Right cardiac atrium (tissue), 5 donors: ENCODE measurements at regions not wholly inside any gene's neighbourhood (a gene's known extent, or its start where the extent isn't known, plus 50 kb on each side); places are given as distances from the start of the nearest gene placed in this dataset.

Experiments used
- ATAC-seq, 2 donors: fragments of 200-7000 bp; cut with Tn5 transposase; one replicate each; pipeline versions ENCODE4 v1.8.0 to v1.9.1; 2020; ENCODE audit warnings: moderate library complexity in 2 of 2, mild to moderate bottlenecking in 1 of 2
- DNase-seq, 3 donors: peaks; one replicate each; pipeline ENCODE4 v3.0.0-alpha.2; 2020
- H3K27ac ChIP-seq: one replicate; pipeline ENCODE4 v1.5.1; 2013; ENCODE audit warnings: mild to moderate bottlenecking, low read length, control low read depth, moderate library complexity
- H3K27me3 ChIP-seq: one replicate; pipeline ENCODE4 v1.6.1; 2013; ENCODE audit not compliant: control insufficient read depth, insufficient read depth
- H3K4me1 ChIP-seq: one replicate; pipeline ENCODE4 v1.6.1; 2013; ENCODE audit warnings: low read length; ENCODE audit not compliant: control insufficient read depth, insufficient read depth
- H3K4me3 ChIP-seq: one replicate; pipeline ENCODE4 v1.5.1; 2013; ENCODE audit warnings: low read length, control low read depth
- H3K9me3 ChIP-seq: one replicate; pipeline ENCODE4 v1.6.1; 2013; ENCODE audit warnings: low read length; ENCODE audit not compliant: control insufficient read depth
- WGBS: extraction: QIAGEN DNeasy Blood & Tissue Kit; methylation state at CpG from one replicate; pipeline ENCODE4 v1.1.7; 2013; 5-methylcytosine and 5-hydroxymethylcytosine counted together
- intact Hi-C, 4 donors: fragments of 100-400 bp; cut with DNase I; formaldehyde crosslinking; loops; one replicate each; pipeline versions ENCODE4 v1.11.0 to v1.14.0; 2022 to 2023
- donor health status: healthy with polysubstance abuse.
- donor health status: DM: no; HTN: yes; CAD: no.
- donor health status: DM: no; HTN: no; CAD: no.
- donor health status: DM: no; HTN: yes; CAD: no; lungs with severe emphysema.
- donor health status: DM: yes; HTN: yes; CAD: no.

DNA sequence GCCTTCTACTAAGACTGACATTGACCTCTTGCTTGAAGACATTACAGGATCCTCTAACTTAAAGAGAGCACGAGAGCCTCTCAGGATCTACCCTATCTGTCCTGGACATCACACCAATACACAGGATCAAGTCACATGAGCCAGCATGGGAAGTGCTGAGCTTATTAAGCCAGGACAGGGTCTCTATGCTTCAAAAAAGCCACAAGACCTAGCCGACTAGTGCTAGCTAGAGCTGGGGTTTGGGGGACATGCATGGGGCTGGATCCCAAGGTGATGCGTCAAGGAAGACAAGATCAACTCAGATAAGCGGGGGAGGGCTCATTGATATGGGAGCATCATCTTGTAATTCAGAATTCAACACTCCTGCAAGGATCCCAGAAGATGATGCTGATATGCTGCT, 167.2 kb upstream of the TAB2 start:
- Histone ChIP-seq H3K4me1 (no peaks in the 10 kb centered on the region), H3K27me3 (no peaks in the 10 kb centered on the region), H3K4me3 (no peak overlapping the region), H3K9me3 (no peaks in the 10 kb centered on the region), H3K27ac (no peak overlapping the region)
- ATAC-seq (no peak), DNase-seq (no peak)
- 92% methylated on average over 4 of the region's 4 CpGs for WGBS
- intact Hi-C loops = no loop called here

DNA sequence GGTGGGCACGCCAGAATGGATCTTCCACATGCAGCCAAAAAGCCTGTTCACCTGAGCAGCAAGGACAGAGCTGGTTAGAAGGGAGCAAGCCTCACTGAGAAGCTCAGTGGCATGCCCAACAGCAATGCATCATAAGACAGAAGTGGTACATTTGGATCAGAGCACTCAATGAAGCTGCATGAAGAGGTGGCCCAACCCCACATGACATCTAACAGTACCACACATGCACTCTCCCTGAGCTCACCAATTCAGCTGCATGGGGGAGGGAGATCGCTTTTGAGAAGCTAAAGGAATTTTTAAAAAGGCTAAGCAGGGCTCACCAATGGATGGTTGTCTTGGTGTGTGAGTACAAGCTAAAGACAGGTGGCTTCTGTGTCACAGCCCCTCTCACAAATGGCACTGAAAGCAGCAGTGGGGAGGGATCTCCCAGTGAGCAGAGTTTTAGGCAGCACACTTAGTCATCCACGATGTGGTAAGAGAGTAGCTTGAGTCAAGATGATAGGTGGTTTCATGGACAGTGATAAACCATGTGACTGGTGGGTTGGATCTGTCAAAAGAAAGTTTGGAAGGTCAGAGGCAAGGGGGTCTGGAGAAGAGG, 166.6 kb upstream of the TAB2 start:
- no peaks in the 10 kb centered on the region for H3K9me3 ChIP-seq
- H3K4me1 ChIP-seq = no peaks in the 10 kb centered on the region
- no peak for DNase-seq
- no peaks in the 10 kb centered on the region for H3K27me3 ChIP-seq
- H3K27ac ChIP-seq = no peak overlapping the region
- no peak overlapping the region for H3K4me3 ChIP-seq
- no peak for ATAC-seq
- WGBS = 92% methylated on average over 3 of the region's 3 CpGs
- intact Hi-C loops = no loop called here

DNA sequence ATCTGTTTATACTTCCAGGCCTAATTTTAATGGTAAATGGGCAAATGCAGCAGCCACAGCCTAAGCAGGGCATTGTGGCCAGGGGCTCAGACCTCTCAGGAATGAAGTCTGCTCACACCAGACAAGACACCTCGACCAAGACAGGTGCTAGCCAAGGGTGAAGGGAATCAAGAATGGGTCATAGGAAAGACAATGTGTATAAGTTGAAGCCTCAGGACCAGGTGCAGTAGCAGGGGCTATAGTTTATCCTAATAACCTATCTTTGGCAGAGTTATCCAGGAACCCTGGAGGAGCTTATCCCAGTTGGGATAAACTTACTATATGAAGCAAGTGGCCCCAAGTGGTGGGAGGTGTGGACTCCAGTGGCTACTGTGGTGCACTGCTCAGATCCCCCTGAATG, 165.0 kb upstream of the TAB2 start:
- intact Hi-C loops = no loop called here
- ATAC-seq (no peak), DNase-seq (no peak)
- Histone ChIP-seq H3K9me3 (no peaks in the 10 kb centered on the region), H3K27me3 (no peaks in the 10 kb centered on the region), H3K4me1 (no peaks in the 10 kb centered on the region), H3K4me3 (no peak overlapping the region), H3K27ac (no peak overlapping the region)
- 80% methylated on average over 1 of the region's 1 CpG for WGBS

DNA sequence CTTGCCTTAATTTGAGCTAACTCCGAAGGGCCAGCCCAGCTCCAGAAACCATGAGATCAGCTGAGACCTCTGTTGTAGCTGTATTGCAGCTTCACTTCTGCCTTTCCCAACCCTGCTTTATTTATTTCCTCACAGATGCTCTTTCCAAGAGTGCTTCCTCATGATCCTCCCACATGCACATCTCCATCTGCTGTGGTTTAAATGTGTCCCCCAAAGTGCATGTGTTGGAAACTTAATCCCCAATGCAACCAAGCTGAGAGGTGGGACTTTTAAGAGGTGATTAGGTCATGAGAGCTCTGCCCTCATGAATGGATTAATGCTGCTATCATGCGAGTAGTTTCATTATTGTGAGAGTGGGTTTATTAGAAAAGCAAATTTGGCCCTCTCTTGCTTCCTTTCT, 164.4 kb upstream of the TAB2 start:
- DNase-seq (no peak), ATAC-seq (no peak)
- no peaks in the 10 kb centered on the region for H3K4me1 ChIP-seq

DNA sequence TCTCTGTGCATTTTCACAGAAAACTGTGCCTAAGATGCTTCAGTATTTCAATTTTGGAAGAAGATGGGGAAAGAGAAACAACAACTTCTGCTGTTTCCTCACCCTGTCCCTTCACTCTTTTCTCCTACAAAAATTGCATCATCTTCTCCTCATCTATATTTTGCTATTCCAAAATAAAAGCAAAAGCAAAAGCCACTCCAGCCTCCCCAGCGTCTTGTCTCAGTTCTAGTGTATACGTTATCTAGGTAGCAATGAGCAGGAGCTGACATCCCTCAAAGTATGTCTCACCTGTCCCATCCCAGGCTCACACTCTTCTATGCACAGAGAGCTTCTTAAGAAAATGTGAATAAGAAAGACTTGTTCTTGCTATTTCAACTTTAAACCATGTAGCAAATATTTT, 163.8 kb upstream of the TAB2 start:
- H3K27ac ChIP-seq = no peak overlapping the region
- intact Hi-C loops = no loop called here
- no peak for ATAC-seq

More for the DNA sequence above, 164.4 kb upstream of the TAB2 start:
- Histone ChIP-seq H3K9me3 (no peaks in the 10 kb centered on the region), H3K4me3 (no peak overlapping the region), H3K27me3 (no peaks in the 10 kb centered on the region), H3K27ac (no peak overlapping the region)
- 67% methylated on average over 2 of the region's 2 CpGs for WGBS
- intact Hi-C loops = no loop called here

DNA sequence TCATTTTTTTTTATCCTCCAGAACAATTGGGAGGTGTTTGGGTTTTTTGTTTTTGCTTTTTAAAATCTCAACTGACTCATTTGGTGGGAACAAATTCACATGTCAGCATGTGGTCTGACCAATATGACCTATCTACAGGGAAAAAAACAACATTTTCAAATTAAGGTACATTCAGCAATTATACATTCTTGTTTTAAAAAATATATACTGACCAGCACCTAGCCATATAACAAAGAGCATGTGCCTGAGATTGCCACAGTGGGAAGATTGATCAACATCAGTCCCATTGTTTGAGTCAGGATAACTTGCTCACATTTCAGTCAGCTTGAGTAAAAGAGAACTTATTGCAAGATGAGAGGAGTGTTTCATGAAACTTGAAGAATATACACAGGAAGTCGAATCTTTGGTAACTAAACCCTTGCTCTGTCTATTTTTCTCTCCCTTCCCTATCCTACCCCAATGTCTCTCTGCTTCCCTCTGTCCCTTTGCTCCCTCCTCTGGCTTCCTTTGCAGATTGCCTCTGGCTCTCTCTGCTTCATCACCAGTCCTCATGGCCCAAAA, 163.2 kb upstream of the TAB2 start:
- H3K9me3 ChIP-seq = no peaks in the 10 kb centered on the region
- WGBS = 82% methylated on average over 1 of the region's 1 CpG
- intact Hi-C loops = no loop called here

More for the DNA sequence above, 163.8 kb upstream of the TAB2 start:
- WGBS = 84% methylated on average over 2 of the region's 2 CpGs
- DNase-seq = no peak
- Histone ChIP-seq H3K9me3 (no peaks in the 10 kb centered on the region), H3K4me1 (no peaks in the 10 kb centered on the region), H3K27me3 (no peaks in the 10 kb centered on the region), H3K4me3 (no peak overlapping the region)

DNA sequence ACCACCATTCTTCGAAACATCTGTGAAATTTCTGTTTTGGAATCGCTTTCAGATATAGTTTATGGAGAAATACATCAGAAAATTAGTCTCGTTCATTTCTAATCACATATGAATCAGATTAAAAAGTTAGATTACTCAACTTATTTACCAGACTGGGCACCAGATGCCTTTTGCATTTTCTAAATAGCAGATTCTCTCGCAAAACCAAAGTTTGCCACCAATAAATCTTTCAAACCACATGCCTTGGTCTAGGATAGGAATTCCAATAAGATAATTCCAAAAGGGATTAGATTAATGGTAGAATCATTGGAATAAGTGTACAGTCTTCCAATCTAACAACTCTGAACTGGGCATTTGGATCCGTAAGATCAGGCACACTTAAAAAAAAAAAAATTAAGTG, 160.4 kb upstream of the TAB2 start:
- no peak overlapping the region for H3K4me3 ChIP-seq
- intact Hi-C loops = no loop called here
- ATAC-seq (no peak), DNase-seq (no peak)
- WGBS = 94% methylated on average over 5 of the region's 5 CpGs
- no peaks in the 10 kb centered on the region for H3K9me3 ChIP-seq
- H3K27ac ChIP-seq = no peak overlapping the region
- H3K4me1 ChIP-seq = no peaks in the 10 kb centered on the region
- no peaks in the 10 kb centered on the region for H3K27me3 ChIP-seq

More for the DNA sequence above, 163.2 kb upstream of the TAB2 start:
- Histone ChIP-seq H3K27me3 (no peaks in the 10 kb centered on the region), H3K27ac (no peak overlapping the region), H3K4me3 (no peak overlapping the region), H3K4me1 (no peaks in the 10 kb centered on the region)
- ATAC-seq (no peak), DNase-seq (no peak)

DNA sequence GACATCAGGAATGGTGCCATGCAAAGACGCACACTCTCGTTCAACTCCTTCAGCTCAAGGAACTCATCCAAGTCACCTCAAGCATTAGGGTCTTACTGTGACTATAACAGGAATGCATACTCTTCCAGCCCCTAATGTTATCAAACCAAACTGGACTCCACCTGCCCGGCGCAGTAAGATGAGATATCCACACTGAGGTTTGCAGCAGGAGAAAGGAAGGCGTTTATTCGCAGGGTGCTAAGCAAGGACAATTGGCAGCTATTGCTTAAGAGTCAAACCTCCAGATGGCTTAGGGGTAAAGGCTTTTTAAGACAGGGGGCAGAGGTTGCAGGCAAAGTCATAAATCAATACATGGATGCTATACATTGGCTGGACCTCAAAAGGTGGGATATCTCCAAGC, 159.4 kb upstream of the TAB2 start:
- H3K4me1 ChIP-seq = no peaks in the 10 kb centered on the region
- no peaks in the 10 kb centered on the region for H3K9me3 ChIP-seq
- no peaks in the 10 kb centered on the region for H3K27me3 ChIP-seq
- H3K27ac ChIP-seq = no peak overlapping the region
- no peak overlapping the region for H3K4me3 ChIP-seq
- intact Hi-C loops = no loop called here
- 93% methylated on average over 6 of the region's 6 CpGs for WGBS
- DNase-seq (no peak), ATAC-seq (no peak)

DNA sequence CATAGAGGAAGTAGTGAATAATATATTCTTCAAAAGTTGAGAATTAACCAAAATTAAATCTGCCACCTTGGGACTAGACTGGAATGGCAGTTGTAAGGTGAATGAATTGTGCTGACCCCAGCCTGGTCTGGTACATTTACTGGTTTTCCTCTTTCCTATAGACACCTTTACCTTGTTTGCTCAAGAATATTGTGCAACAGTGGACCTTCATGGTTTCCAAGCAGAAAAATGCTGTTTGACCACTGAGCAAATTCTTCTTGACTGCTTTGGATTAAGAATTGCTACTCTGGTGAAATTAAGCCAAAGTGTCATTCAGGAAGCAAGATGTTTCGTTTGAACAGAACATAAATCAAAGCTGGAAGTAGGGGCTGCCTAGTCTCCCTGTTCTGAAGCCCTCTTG, 156.6 kb upstream of the TAB2 start:
- DNase-seq = no peak
- no peak overlapping the region for H3K4me3 ChIP-seq
- WGBS = 72% methylated on average over 1 of the region's 1 CpG
- H3K9me3 ChIP-seq = no peaks in the 10 kb centered on the region
- intact Hi-C loops = no loop called here
- no peaks in the 10 kb centered on the region for H3K4me1 ChIP-seq
- no peak overlapping the region for H3K27ac ChIP-seq
- H3K27me3 ChIP-seq = no peaks in the 10 kb centered on the region
- no peak for ATAC-seq

DNA sequence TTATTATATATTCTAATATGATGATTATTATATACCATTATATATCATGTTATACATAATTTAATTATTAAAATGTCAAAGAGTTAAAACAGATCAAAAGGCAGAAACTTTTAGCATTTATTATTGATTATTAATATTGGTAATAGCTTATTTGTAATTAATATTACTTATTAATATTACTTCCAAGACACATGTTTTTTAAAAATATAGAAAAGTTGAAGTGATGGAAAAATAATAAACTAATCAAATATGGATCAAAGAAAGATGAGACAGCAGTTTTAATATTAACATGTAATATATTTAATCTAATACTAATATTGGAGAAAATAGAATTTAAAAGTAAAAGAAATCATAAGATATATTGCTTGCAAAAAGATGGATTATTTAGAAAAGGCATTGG, 154.6 kb upstream of the TAB2 start:
- H3K4me1 ChIP-seq = no peaks in the 10 kb centered on the region
- no peak overlapping the region for H3K27ac ChIP-seq
- no peaks in the 10 kb centered on the region for H3K9me3 ChIP-seq
- intact Hi-C loops = no loop called here
- no peak for DNase-seq
- H3K27me3 ChIP-seq = no peaks in the 10 kb centered on the region
- no peak for ATAC-seq
- H3K4me3 ChIP-seq = no peak overlapping the region

DNA sequence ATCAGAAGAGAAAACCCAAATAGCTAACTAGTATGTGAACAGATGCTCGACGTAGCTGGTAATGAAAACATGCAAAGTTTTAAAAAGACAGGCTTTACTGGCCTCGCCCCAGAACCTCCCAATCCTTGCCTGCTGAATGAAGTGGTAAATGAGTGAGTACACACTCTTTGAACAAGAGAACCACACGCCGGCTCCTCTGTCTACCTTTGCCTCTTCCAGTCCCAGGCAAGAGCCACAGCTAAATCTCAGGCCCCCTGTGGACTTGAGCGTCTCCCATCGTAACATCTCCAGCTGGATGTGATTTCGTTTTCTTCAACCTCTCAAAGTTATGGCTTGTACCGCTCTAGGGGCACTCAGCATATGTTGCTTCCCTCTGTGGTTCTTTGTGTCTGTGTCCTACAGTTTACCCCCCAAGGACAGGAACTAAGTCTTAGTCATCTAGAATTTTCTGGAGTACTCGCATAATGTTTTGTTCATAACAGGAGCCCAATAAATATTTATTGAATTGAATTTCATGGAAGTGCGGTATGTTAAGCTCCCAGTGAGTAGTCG, 153.2 kb upstream of the TAB2 start:
- ATAC-seq (no peak), DNase-seq (no peak)
- no peaks in the 10 kb centered on the region for H3K4me1 ChIP-seq
- no peak overlapping the region for H3K27ac ChIP-seq
- no peaks in the 10 kb centered on the region for H3K9me3 ChIP-seq
- no peaks in the 10 kb centered on the region for H3K27me3 ChIP-seq
- intact Hi-C loops = no loop called here
- H3K4me3 ChIP-seq = no peak overlapping the region
- 90% methylated on average over 12 of the region's 12 CpGs for WGBS

DNA sequence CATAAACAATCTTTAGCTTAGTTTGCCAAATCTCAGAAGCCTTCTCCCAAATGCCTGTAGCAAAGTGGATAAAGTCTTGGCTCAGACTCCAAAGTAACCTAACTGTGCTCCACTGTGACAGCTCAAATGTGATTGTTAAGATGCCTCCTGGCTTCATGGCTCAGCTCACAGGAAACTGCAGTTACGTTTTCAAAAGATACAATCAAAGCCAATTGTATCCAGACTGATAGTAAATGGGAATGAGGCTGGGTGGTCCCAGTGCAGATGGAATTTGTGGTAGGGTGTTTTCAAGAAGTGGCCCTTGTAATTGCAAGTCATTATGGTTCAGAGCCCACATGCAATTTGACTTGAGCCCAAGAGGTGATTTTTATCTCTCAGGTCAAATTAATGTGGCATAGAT, 151.2 kb upstream of the TAB2 start:
- H3K27ac ChIP-seq = no peak overlapping the region
- no peak for DNase-seq
- no peaks in the 10 kb centered on the region for H3K9me3 ChIP-seq
- no peaks in the 10 kb centered on the region for H3K4me1 ChIP-seq
- 10% methylated on average over 1 of the region's 1 CpG for WGBS
- ATAC-seq = no peak
- H3K27me3 ChIP-seq = no peaks in the 10 kb centered on the region
- intact Hi-C loops = no loop called here
- no peak overlapping the region for H3K4me3 ChIP-seq
